H1 (cell line): ENCODE measurements at regions not wholly inside any gene's neighbourhood (a gene's known extent, or its start where the extent isn't known, plus 50 kb on each side); places are given as distances from the start of the nearest gene placed in this dataset.

ENCODE experiments used
- CTCF ChIA-PET: fragments of 300-600 bp; sonication (Branson Sonifier 250); formaldehyde crosslinking; loops from one replicate; lab custom pipeline; 2021; ENCODE audit not compliant: partially characterized antibody; lab: Charles Lee
- POLR2A ChIA-PET: fragments of 300-600 bp; sonication (Branson Sonifier 250); formaldehyde crosslinking; loops from one replicate; lab custom pipeline; 2021; ENCODE audit warnings: inconsistent platforms; ENCODE audit not compliant: partially characterized antibody; lab: Charles Lee
- DNase-seq, 2 experiments: peaks; one replicate each; pipeline versions ENCODE4 v3.0.0 to v3.0.0-alpha.2; 2010 to 2022; ENCODE audit warnings: low spot score in 2 of 2, low read depth in 1 of 2, mixed read lengths in 1 of 2
- FAIRE-seq: peaks from 2 replicates; lab custom pipeline; 2011; peaks lifted over from hg19 to GRCh38; lab: Jason Lieb, UNC
- H2AFZ ChIP-seq: 2 replicates; pipeline ENCODE4 v1.8.1; 2012; ENCODE audit warnings: low read length, inconsistent platforms
- H2AK5ac ChIP-seq: 2 replicates; pipeline ENCODE4 v1.6.1; 2013; ENCODE audit warnings: low read depth, low read length
- H2BK120ac ChIP-seq: replicated peaks from 2 replicates; pipeline ENCODE3; 2013; ENCODE audit warnings: low read depth, low read length, inconsistent platforms
- H2BK12ac ChIP-seq: 2 replicates; pipeline ENCODE4 v1.6.1; 2013; ENCODE audit warnings: low read depth, low read length
- H2BK15ac ChIP-seq: 2 replicates; pipeline ENCODE4 v1.6.1; 2013; ENCODE audit warnings: low read length
- H2BK20ac ChIP-seq: 2 replicates; pipeline ENCODE4 v1.6.1; 2013; ENCODE audit warnings: low read length
- H2BK5ac ChIP-seq: 2 replicates; pipeline ENCODE4 v1.6.1; 2013; ENCODE audit warnings: low read depth, low read length
- H3K14ac ChIP-seq: 2 replicates; pipeline ENCODE4 v1.6.1; 2013; ENCODE audit warnings: inconsistent platforms; ENCODE audit not compliant: insufficient read length
- H3K18ac ChIP-seq: 2 replicates; pipeline ENCODE4 v1.6.1; 2013; ENCODE audit warnings: low read length; ENCODE audit errors: extremely low read depth
- H3K23ac ChIP-seq: 2 replicates; pipeline ENCODE4 v1.6.1; 2013; ENCODE audit warnings: inconsistent platforms; ENCODE audit not compliant: insufficient read length
- H3K23me2 ChIP-seq: 2 replicates; pipeline ENCODE4 v1.6.1; 2013; ENCODE audit warnings: low read depth, low read length
- H3K27ac ChIP-seq: 2 replicates; pipeline ENCODE4 v1.6.1; 2011; ENCODE audit warnings: low read depth, low read length, inconsistent platforms
- H3K27me3 ChIP-seq, 4 experiments: replicated peaks in 1 of 4; 1 replicate in 1 of 4; 2 replicates in 3 of 4; pipeline versions ENCODE4 v1.6.1 to v1.8.1; 2011 to 2013; ENCODE audit warnings: low read length in 3 of 4, mild to moderate bottlenecking in 3 of 4, inconsistent platforms in 2 of 4, mixed read lengths in 2 of 4, moderate library complexity in 1 of 4; ENCODE audit not compliant: control insufficient read depth in 3 of 4, insufficient read depth in 3 of 4; ENCODE audit errors: extremely low read depth in 1 of 4
- H3K36me3 ChIP-seq, 4 experiments: 2 replicates each; pipeline versions ENCODE4 v1.6.1 to v1.8.1; 2011 to 2013; ENCODE audit warnings: mild to moderate bottlenecking in 4 of 4, low read length in 3 of 4, moderate library complexity in 2 of 4, control low read depth in 1 of 4, inconsistent platforms in 1 of 4; ENCODE audit not compliant: insufficient read depth in 4 of 4, control insufficient read depth in 2 of 4
- H3K4ac ChIP-seq: replicated peaks from 2 replicates; pipeline ENCODE3; 2013; ENCODE audit warnings: low read length, low read depth, mixed read lengths, inconsistent platforms; ENCODE audit not compliant: insufficient read length
- H3K4me1 ChIP-seq, 4 experiments: replicated peaks in 1 of 4; 1 replicate in 1 of 4; 2 replicates in 3 of 4; pipeline versions ENCODE4 v1.6.1 to v1.8.1; 2011 to 2013; ENCODE audit warnings: low read length in 3 of 4, inconsistent platforms in 2 of 4, mixed read lengths in 1 of 4; ENCODE audit not compliant: insufficient read depth in 4 of 4, control insufficient read depth in 3 of 4
- H3K4me2 ChIP-seq, 2 experiments: 2 replicates each; pipeline versions ENCODE4 v1.6.1 to v1.8.1; 2011 to 2013; ENCODE audit warnings: low read depth in 2 of 2, low read length in 2 of 2, control low read depth in 1 of 2, inconsistent platforms in 1 of 2, mild to moderate bottlenecking in 1 of 2; ENCODE audit not compliant: insufficient read depth in 1 of 2
- H3K4me3 ChIP-seq, 4 experiments: fragments of 200-600, 300-600 bp in 1 of 4; sonication (generic), shearing (Covaris generic), sonication (Bioruptor Twin) in 1 of 4; 2 replicates each; pipeline versions ENCODE4 v1.5.1 to v1.8.1; 2011 to 2016; ENCODE audit warnings: low read length in 4 of 4, low read depth in 3 of 4, control low read depth in 2 of 4, inconsistent platforms in 2 of 4, mild to moderate bottlenecking in 2 of 4, mixed read lengths in 1 of 4, moderate library complexity in 1 of 4; ENCODE audit not compliant: insufficient read depth in 2 of 4; ENCODE audit errors: extremely low read depth in 1 of 4
- H3K56ac ChIP-seq: replicated peaks from 2 replicates; pipeline ENCODE3; 2013; ENCODE audit warnings: low read depth, mild to moderate bottlenecking, mixed read lengths, low read length, inconsistent platforms; ENCODE audit not compliant: insufficient read length
- H3K79me1 ChIP-seq: 2 replicates; pipeline ENCODE4 v1.6.1; 2013; ENCODE audit warnings: low read depth, low read length, control low read depth
- H3K79me2 ChIP-seq, 2 experiments: 2 replicates each; pipeline versions ENCODE4 v1.6.1 to v1.8.1; 2012 to 2013; ENCODE audit warnings: low read length in 2 of 2, mild to moderate bottlenecking in 2 of 2, inconsistent platforms in 1 of 2; ENCODE audit not compliant: insufficient read depth in 2 of 2, control insufficient read depth in 1 of 2
- H3K9ac ChIP-seq, 4 experiments: replicated peaks in 1 of 4; 1 replicate in 1 of 4; 2 replicates in 3 of 4; pipeline versions ENCODE4 v1.6.1 to v1.8.1; 2011 to 2013; ENCODE audit warnings: low read depth in 3 of 4, low read length in 3 of 4, control low read depth in 2 of 4, mild to moderate bottlenecking in 2 of 4, moderate library complexity in 2 of 4, inconsistent platforms in 1 of 4; ENCODE audit errors: extremely low read depth in 1 of 4
- H3K9me3 ChIP-seq, 2 experiments: 2 replicates each; pipeline versions ENCODE4 v1.6.1 to v1.8.1; 2012 to 2013; ENCODE audit warnings: mild to moderate bottlenecking in 2 of 2, moderate library complexity in 2 of 2, control low read depth in 1 of 2, inconsistent platforms in 1 of 2, low read depth in 1 of 2, low read length in 1 of 2, mixed read lengths in 1 of 2; ENCODE audit not compliant: insufficient read depth in 2 of 2
- H4K20me1 ChIP-seq, 2 experiments: replicated peaks in 1 of 2; 2 replicates each; pipeline versions ENCODE3 to v1.8.1; 2011 to 2013; ENCODE audit warnings: inconsistent platforms in 2 of 2, low read length in 2 of 2, mild to moderate bottlenecking in 1 of 2; ENCODE audit not compliant: insufficient read depth in 2 of 2, control insufficient read depth in 1 of 2
- H4K5ac ChIP-seq: 2 replicates; pipeline ENCODE4 v1.6.1; 2013; ENCODE audit warnings: low read length, low read depth, mixed read lengths, inconsistent platforms; ENCODE audit not compliant: insufficient read length
- H4K8ac ChIP-seq: 2 replicates; pipeline ENCODE4 v1.8.0; 2013; ENCODE audit warnings: mild to moderate bottlenecking, moderate library complexity, low read length, inconsistent platforms; ENCODE audit not compliant: insufficient read depth; ENCODE audit errors: extremely low read depth
- H4K91ac ChIP-seq: replicated peaks from 2 replicates; pipeline ENCODE3; 2013; ENCODE audit warnings: low read length, mixed read lengths, inconsistent platforms; ENCODE audit not compliant: insufficient read length
- JUND ChIP-seq: IDR thresholded peaks from 2 replicates; pipeline ENCODE4 v1.6.1; 2011; ENCODE audit warnings: mild to moderate bottlenecking, improper control_type of control experiment, low read length
- KDM1A ChIP-seq: fragments of 200-600, 300-600 bp; sonication (generic); IDR thresholded peaks from 2 replicates; pipeline ENCODE4 v1.7.1; 2016; ENCODE audit warnings: mild to moderate bottlenecking, low read length, borderline replicate concordance
- WGBS, 2 experiments: shearing (Covaris generic) in 1 of 2; methylation state at CpG; one replicate each; pipeline versions ENCODE4 v1.1.6 to v1.1.7; 2013 to 2015; ENCODE audit warnings: low lambda C conversion rate in 2 of 2, mixed read lengths in 2 of 2, inconsistent platforms in 1 of 2, low coverage in 1 of 2, missing lambda C conversion rate in 1 of 2; ENCODE audit not compliant: insufficient replicate concordance in 2 of 2, insufficient coverage in 1 of 2, insufficient read length in 1 of 2; ENCODE audit errors: extremely low coverage in 1 of 2, missing lambda C conversion rate in 1 of 2; 5-methylcytosine and 5-hydroxymethylcytosine counted together

- Histone ChIP-seq H4K20me1 (no peaks in the 10 kb centered on the region), H2BK120ac (no peak overlapping the region), H3K56ac (no peak overlapping the region), H3K4me2 (no peak overlapping the region), H3K9ac (no peak overlapping the region), H3K9me3 (no peaks in the 10 kb centered on the region; a peak in 1 of 4 replicates), H3K23me2 (no peaks in the 10 kb centered on the region), H3K18ac (no peak overlapping the region)
- no peak for TF ChIP-seq KDM1A
- TF ChIP-seq JUND: no peak
- TF ChIP-seq, all 59 proteins: peak for 0
- H3K79me2 ChIP-seq: no peaks in the 10 kb centered on the region
- ChIA-PET CTCF (no interaction called here), POLR2A (no interaction called here)
- H4K8ac ChIP-seq: no peak overlapping the region
- H3K4me3 ChIP-seq: no peak overlapping the region
- DNase-seq: no peak
- no peaks in the 10 kb centered on the region for H3K27me3 ChIP-seq
- FAIRE-seq: no peak
- H2BK20ac ChIP-seq: no peak overlapping the region
- H2BK12ac ChIP-seq: no peak overlapping the region
- no peaks in the 10 kb centered on the region for H3K79me1 ChIP-seq
- H3K4ac ChIP-seq: no peak overlapping the region
- no peak overlapping the region for H2BK15ac ChIP-seq
- no peak overlapping the region for H3K23ac ChIP-seq
- H2BK5ac ChIP-seq: no peak overlapping the region
- H2AK5ac ChIP-seq: no peak overlapping the region
- no peak overlapping the region for H4K5ac ChIP-seq
- no peaks in the 10 kb centered on the region for H3K36me3 ChIP-seq
- H3K4me1 ChIP-seq: no peaks in the 10 kb centered on the region
- H3K27ac ChIP-seq: no peak overlapping the region
- H4K91ac ChIP-seq: no peak overlapping the region
- H2AFZ ChIP-seq: no peak overlapping the region
- no peak overlapping the region for H3K14ac ChIP-seq
- WGBS, 2 experiments: 89 to 100% methylated on average over 1 to 2 of the region's 2 CpGs
These were observed 268.8 kb downstream of the CNTN3 start for GRCh38 chr3:74345701-74346100.
